GM12878 (cell line): ENCODE measurements at regions not wholly inside any gene's neighbourhood (a gene's known extent, or its start where the extent isn't known, plus 50 kb on each side); places are given as distances from the start of the nearest gene placed in this dataset.

Experiments
- ATAC-seq: fragments of 200-7000 bp; cut with Tn5 transposase; 3 replicates; pipeline ENCODE4 v1.9.1; 2020; ENCODE audit warnings: mild to moderate bottlenecking, moderate library complexity
- BruUV-seq: library from RNA; stranded (reverse); fragments of 400-500 nt; replicated peaks from 2 replicates; lab custom pipeline; 2021; lab: Mats Ljungman, UMichigan
- CTCF ChIA-PET: fragments of 300-600 bp; sonication (Branson Sonifier 250); formaldehyde crosslinking; extraction: SDS; loops from one replicate; lab custom pipeline; 2021; ENCODE audit warnings: inconsistent platforms; lab: Yijun Ruan, JAX
- POLR2A ChIA-PET: fragments of 350-600 bp; formaldehyde crosslinking; extraction: SDS; loops from one replicate; lab custom pipeline; 2021; ENCODE audit warnings: inconsistent platforms; lab: Charles Lee
- RAD21 ChIA-PET: fragments of 300-600 bp; sonication (Branson Sonifier 250); formaldehyde crosslinking; loops from one replicate; lab custom pipeline; 2023; ENCODE audit warnings: antibody characterized with exemption; ENCODE audit not compliant: unreplicated experiment; lab: Charles Lee
- SMC1A ChIA-PET: fragments of 300-600 bp; sonication (Branson Sonifier 250); formaldehyde crosslinking; loops from one replicate; lab custom pipeline; 2023; ENCODE audit not compliant: unreplicated experiment, uncharacterized antibody; lab: Charles Lee
- DNase-seq: peaks from one replicate; pipeline ENCODE4 v3.0.0-alpha.2; 2011; ENCODE audit warnings: low read depth, low spot score
- FAIRE-seq: peaks from 3 replicates; lab custom pipeline; 2011; peaks lifted over from hg19 to GRCh38; lab: Jason Lieb, UNC
- H2AFZ ChIP-seq: 2 replicates; pipeline ENCODE4 v1.6.0; 2011; ENCODE audit warnings: low read depth, low read length, control low read depth; ENCODE audit not compliant: control insufficient read depth
- H3K27ac ChIP-seq: 2 replicates; pipeline ENCODE4 v1.5.1; 2011; ENCODE audit warnings: control low read depth; ENCODE audit not compliant: control insufficient read depth, insufficient read depth
- H3K27me3 ChIP-seq, 2 experiments: replicated peaks in 1 of 2; 2 replicates each; pipeline versions ENCODE4 v1.6.0 to v1.6.1; 2011; ENCODE audit warnings: low read length in 1 of 2; ENCODE audit not compliant: control insufficient read depth in 2 of 2, insufficient read depth in 2 of 2
- H3K36me3 ChIP-seq, 2 experiments: 2 replicates each; pipeline ENCODE4 v1.5.1; 2011; ENCODE audit warnings: low read length in 1 of 2; ENCODE audit not compliant: control insufficient read depth in 2 of 2, insufficient read depth in 2 of 2
- H3K4me1 ChIP-seq: 2 replicates; pipeline ENCODE4 v1.6.1; 2011; ENCODE audit warnings: mild to moderate bottlenecking, low read length, moderate library complexity, mixed read lengths; ENCODE audit not compliant: control insufficient read depth, insufficient read depth
- H3K4me2 ChIP-seq: 2 replicates; pipeline ENCODE4 v1.6.0; 2011; ENCODE audit warnings: control low read depth; ENCODE audit not compliant: control insufficient read depth, insufficient read depth
- H3K4me3 ChIP-seq: fragments of 200-600 bp; sonication (generic); 2 replicates; pipeline ENCODE4 v1.5.1; 2016
- H3K79me2 ChIP-seq: 2 replicates; pipeline ENCODE4 v1.6.0; 2011; ENCODE audit warnings: low read length; ENCODE audit not compliant: control insufficient read depth, insufficient read depth
- H3K9ac ChIP-seq: 2 replicates; pipeline ENCODE4 v1.8.0; 2011; ENCODE audit warnings: low read length, control low read depth, mixed read lengths; ENCODE audit not compliant: control insufficient read depth, insufficient read depth
- H3K9me3 ChIP-seq: replicated peaks from 3 replicates; pipeline ENCODE4 v1.5.1; 2011; ENCODE audit warnings: mild to moderate bottlenecking, low read length; ENCODE audit not compliant: control insufficient read depth, insufficient read depth
- H4K20me1 ChIP-seq: 2 replicates; pipeline ENCODE4 v1.6.0; 2011; ENCODE audit not compliant: control insufficient read depth, insufficient read depth
- ASH2L ChIP-seq: fragments of 300-600, 200-600 bp; sonication (generic); IDR thresholded peaks from 2 replicates; pipeline ENCODE4 v1.6.1; 2017; ENCODE audit warnings: low read depth, mild to moderate bottlenecking, borderline replicate concordance
- HDGF ChIP-seq: fragments of 450-650 bp; IDR thresholded peaks from 2 replicates; pipeline ENCODE4 v1.6.1; 2016; ENCODE audit warnings: antibody characterized with exemption
- MEF2A ChIP-seq: IDR thresholded peaks from 2 replicates; pipeline ENCODE4 v1.6.1; 2011; ENCODE audit warnings: low read depth, mild to moderate bottlenecking, low read length, moderate library complexity; ENCODE audit not compliant: insufficient read depth
- REST ChIP-seq: IDR thresholded peaks from 2 replicates; pipeline ENCODE4 v1.6.1; 2012; ENCODE audit warnings: mild to moderate bottlenecking, low read depth, low read length
- ZBTB40 ChIP-seq: fragments of 450-650 bp; IDR thresholded peaks from 2 replicates; pipeline ENCODE4 v1.6.1; 2016; ENCODE audit warnings: mild to moderate bottlenecking, moderate library complexity, borderline replicate concordance
- ZNF24 ChIP-seq: fragments of 450-650 bp; IDR thresholded peaks from 2 replicates; pipeline ENCODE4 v1.6.1; 2017; ENCODE audit warnings: antibody characterized with exemption, mild to moderate bottlenecking
- WGBS: methylation state at CpG from one replicate; pipeline ENCODE4 v1.1.6; 2016; ENCODE audit warnings: low lambda C conversion rate; ENCODE audit not compliant: insufficient replicate concordance, insufficient coverage; ENCODE audit errors: missing lambda C conversion rate; 5-methylcytosine and 5-hydroxymethylcytosine counted together
- in situ Hi-C: fragments of 300-500 bp; cut with MboI; formaldehyde crosslinking; loops from 9 replicates; pipeline ENCODE4 v1.14.3; 2018; ENCODE audit warnings: mixed read lengths
- intact Hi-C: fragments of 100-400 bp; cut with micrococcal nuclease; formaldehyde crosslinking; loops from one replicate; pipeline ENCODE4 v1.14.2; 2022; ENCODE audit not compliant: unreplicated experiment

- intact Hi-C loops = no loop called here
These were observed 661.7 kb downstream of the VRK1 start for GRCh38 chr14:97458661-97459579.

More at GRCh38 chr14:97458661-97459579, 661.7 kb downstream of the VRK1 start:
- in situ Hi-C loops = no loop called here
- no TSS peak for BruUV-seq
- H3K27ac ChIP-seq = no peak overlapping the region
- H3K4me3 ChIP-seq = no peak overlapping the region
- SMC1A ChIA-PET = interaction anchor here (1.0 to 2.2 kb wide), 7 partner anchors 14 to 159 kb away, joined by 3 to 14 read pairs (median 3); no protein-coding TSS in a partner anchor
- H3K79me2 ChIP-seq = no peaks in the 10 kb centered on the region
- POLR2A ChIA-PET = interaction anchor here (0.6 to 1.8 kb wide), 2 partner anchors 23 to 45 kb away, joined by 3 to 4 read pairs; no protein-coding TSS in a partner anchor
- TF ChIP-seq REST (no peak), HDGF (no peak), ZBTB40 (no peak), ASH2L (no peak), MEF2A (no peak), ZNF24 (no peak)
- TF ChIP-seq, all 136 proteins: peak for 0
- RAD21 ChIA-PET = interaction anchor here (1.0 to 2.1 kb wide), 3 partner anchors 24 to 42 kb away, joined by 3 to 7 read pairs (median 3); no protein-coding TSS in a partner anchor
- WGBS = 44% methylated on average over 29 of the region's 33 CpGs
- H3K36me3 ChIP-seq = no peaks in the 10 kb centered on the region
- FAIRE-seq = no peak
- CTCF ChIA-PET = interaction anchor here (1.2 to 1.5 kb wide), 2 partner anchors 15 to 1934 kb away, joined by 3 to 6 read pairs; no protein-coding TSS in a partner anchor
- DNase-seq = no peak
- no peak overlapping the region for H3K9ac ChIP-seq
- H3K4me2 ChIP-seq = no peak overlapping the region
- H3K4me1 ChIP-seq = peaks cover 11% of the 10 kb centered on the region
- peak; percentile 47 for ATAC-seq
- no peak overlapping the region for H2AFZ ChIP-seq
- H3K27me3 ChIP-seq = no peaks in the 10 kb centered on the region
- no peaks in the 10 kb centered on the region for H4K20me1 ChIP-seq
- peaks cover 3% of the 10 kb centered on the region; the same call in 2 of the 3 replicates for H3K9me3 ChIP-seq
